Heart left ventricle (tissue), 16 donors: ENCODE measurements at regions not wholly inside any gene's neighbourhood (a gene's known extent, or its start where the extent isn't known, plus 50 kb on each side); places are given as distances from the start of the nearest gene placed in this dataset.

Source experiments
- ATAC-seq, 4 donors: fragments of 200-7000 bp; cut with Tn5 transposase; one replicate each; pipeline ENCODE4 v1.9.1; 2020 to 2022; ENCODE audit warnings: moderate library complexity in 4 of 4, mild to moderate bottlenecking in 3 of 4, moderate number of reproducible peaks in 1 of 4
- DNase-seq, 5 donors: peaks; one replicate each; pipeline ENCODE4 v3.0.0-alpha.2; 2020
- H3K27ac ChIP-seq, 12 donors: fragments of 200-600 bp; sonication (generic) in 4 of 12; one replicate each; pipeline versions ENCODE4 v1.5.0 to v1.8.0; 2016 to 2022; ENCODE audit warnings: mild to moderate bottlenecking in 2 of 12
- H3K27me3 ChIP-seq, 9 donors: fragments of 200-600 bp; sonication (generic) in 2 of 9; one replicate each; pipeline versions ENCODE4 v1.5.1 to v1.8.0; 2016 to 2022; ENCODE audit warnings: mild to moderate bottlenecking in 3 of 9
- H3K36me3 ChIP-seq, 9 donors: fragments of 200-600 bp; sonication (generic) in 2 of 9; one replicate each; pipeline versions ENCODE4 v1.5.0 to v1.8.0; 2018 to 2022; ENCODE audit warnings: mild to moderate bottlenecking in 2 of 9
- H3K4me1 ChIP-seq, 12 donors: fragments of 200-600 bp; sonication (generic) in 4 of 12; one replicate each; pipeline versions ENCODE4 v1.5.0 to v1.8.0; 2016 to 2022; ENCODE audit warnings: mild to moderate bottlenecking in 3 of 12
- H3K4me3 ChIP-seq, 12 donors: fragments of 200-600 bp; sonication (generic) in 4 of 12; one replicate each; pipeline versions ENCODE4 v1.5.0 to v1.8.0; 2017 to 2022; ENCODE audit warnings: mild to moderate bottlenecking in 9 of 12, moderate library complexity in 4 of 12
- H3K9me3 ChIP-seq, 12 donors: fragments of 200-600 bp; sonication (generic) in 4 of 12; one replicate each; pipeline versions ENCODE4 v1.5.0 to v1.8.0; 2016 to 2022; ENCODE audit warnings: mild to moderate bottlenecking in 1 of 12
- CTCF ChIP-seq, 12 donors: fragments of 200-600 bp; sonication (generic) in 4 of 12; IDR thresholded peaks; one replicate each; pipeline versions ENCODE4 v1.5.0 to v1.8.0; 2018 to 2022; ENCODE audit warnings: antibody characterized with exemption in 12 of 12, mild to moderate bottlenecking in 5 of 12
- POLR2A ChIP-seq, 2 donors: fragments of 450-650 bp; IDR thresholded peaks; one replicate each; pipeline ENCODE4 v1.6.1; 2017; ENCODE audit warnings: antibody characterized with exemption in 2 of 2, mild to moderate bottlenecking in 2 of 2, moderate library complexity in 2 of 2
- WGBS, 4 donors: extraction: QIAGEN DNeasy Blood & Tissue Kit in 2 of 4; methylation state at CpG; one replicate each; pipeline versions ENCODE4 v1.1.5 to v1.1.7; 2013 to 2018; 5-methylcytosine and 5-hydroxymethylcytosine counted together
- intact Hi-C, 10 donors: fragments of 100-400 bp; cut with DNase I; formaldehyde crosslinking; loops; one replicate each; pipeline versions ENCODE4 v1.11.1 to v1.14.2; 2022
- donor health status: ischemic (EF 13 %, LVEDD 7.1; RV severe dilation, severe dysfunction).
- donor health status: healthy with polysubstance abuse.
- donor health status: DM: no; HTN: yes; CAD: no.
- donor health status: DM: no; HTN: no; CAD: no.
- donor health status: ischemic (EF 25% LVEDD 6.9; RV normal size, moderate dysfunction).
- donor health status: ischemic (EF 25% LVEDD 5.7; RV mildly dilated, moderate dysfunction).
- donor health status: healthy.
- donor health status: DM: yes; HTN: yes; CAD: no.
- donor health status: ischemic (EF 35%, LVEDD 5.7; RV mildly dilated, moderate dysfunction).
- donor health status: nonischemic (EF 11% LVEDD 7.7; RV severe dilation, severe dysfunction).
- donor health status: DM: yes; HTN: yes; CAD: no.
- donor health status: PGD.
- donor health status: ischemic (EF 29% LVEDD 5.4; RV normal size, mild dysfunction).
- donor health status: nonischemic (EF 23%, LVEDD 6.1; RV moderate dilation, normal function).

- no peak overlapping the region for H3K4me3 ChIP-seq
- no peak for ATAC-seq
- no peaks in the 10 kb centered on the region for H3K9me3 ChIP-seq
- H3K27me3 ChIP-seq: no peaks in the 10 kb centered on the region
- no peaks in the 10 kb centered on the region for H3K36me3 ChIP-seq
- DNase-seq: no peak
- no peak overlapping the region for H3K27ac ChIP-seq
- no peak for TF ChIP-seq CTCF (IDR thresholded peaks at IDR 0.05)
- no peak for TF ChIP-seq POLR2A (IDR thresholded peaks at IDR 0.05)
- WGBS, 4 donors: 81 to 85% (median 82%) methylated on average over 14 of the region's 14 CpGs
- intact Hi-C loops: no loop called here
- H3K4me1 ChIP-seq: no peaks in the 10 kb centered on the region
Observed at GRCh38 chr11:70732023-70732880, 333.9 kb downstream of the CTTN start.

- ATAC-seq: no peak
- H3K9me3 ChIP-seq: no peaks in the 10 kb centered on the region
- TF ChIP-seq CTCF (IDR thresholded peaks at IDR 0.05) (no peak), POLR2A (IDR thresholded peaks at IDR 0.05) (no peak)
- no peak overlapping the region for H3K4me3 ChIP-seq
- H3K27ac ChIP-seq: no peak overlapping the region
- 73 to 84% (median 82%) methylated on average over 16 of the region's 16 CpGs for WGBS, 4 donors
- H3K27me3 ChIP-seq: no peaks in the 10 kb centered on the region
- no peaks in the 10 kb centered on the region for H3K4me1 ChIP-seq
- no peaks in the 10 kb centered on the region for H3K36me3 ChIP-seq
- peak in 1 of 5 donors; percentile 17 for DNase-seq
- intact Hi-C loops: no loop called here
Observed at GRCh38 chr11:70732881-70733196, 334.5 kb downstream of the CTTN start.

GRCh38 chr11:70733327-70734325 is 335.3 kb downstream of the CTTN start:
- no peaks in the 10 kb centered on the region for H3K4me1 ChIP-seq
- H3K27me3 ChIP-seq: no peaks in the 10 kb centered on the region
- intact Hi-C loops: no loop called here
- no peak overlapping the region for H3K4me3 ChIP-seq
- no peak overlapping the region for H3K27ac ChIP-seq
- no peaks in the 10 kb centered on the region for H3K9me3 ChIP-seq
- no peak for ATAC-seq
- WGBS, 4 donors: 85 to 90% (median 88%) methylated on average over 21 of the region's 21 CpGs
- TF ChIP-seq POLR2A (IDR thresholded peaks at IDR 0.05): no peak
- no peak for TF ChIP-seq CTCF (IDR thresholded peaks at IDR 0.05)
- peak in 1 of 5 donors; percentile 20 for DNase-seq
- H3K36me3 ChIP-seq: no peaks in the 10 kb centered on the region

- no peak overlapping the region for H3K27ac ChIP-seq
- WGBS, 4 donors: 86 to 94% (median 88%) methylated on average over 6 to 8 of the region's 8 CpGs
- H3K9me3 ChIP-seq: no peaks in the 10 kb centered on the region
- intact Hi-C loops: no loop called here
- H3K36me3 ChIP-seq: no peaks in the 10 kb centered on the region
- H3K27me3 ChIP-seq: no peaks in the 10 kb centered on the region
- TF ChIP-seq POLR2A (IDR thresholded peaks at IDR 0.05): no peak
- TF ChIP-seq CTCF (IDR thresholded peaks at IDR 0.05): no peak
- peak in 1 of 5 donors; percentile 13 for DNase-seq
- H3K4me1 ChIP-seq: no peaks in the 10 kb centered on the region
- no peak for ATAC-seq
- no peak overlapping the region for H3K4me3 ChIP-seq
Observed at GRCh38 chr11:70734379-70734778, 336.1 kb downstream of the CTTN start.
